Stomach (tissue), 4 donors: ENCODE measurements at regions not wholly inside any gene's neighbourhood (a gene's known extent, or its start where the extent isn't known, plus 50 kb on each side); places are given as distances from the start of the nearest gene placed in this dataset.

ENCODE experiments used
- POLR2A ChIP-seq, 4 donors: fragments of 450-650 bp; IDR thresholded peaks; one replicate each; pipeline ENCODE4 v1.6.1; 2016; ENCODE audit warnings: antibody characterized with exemption in 4 of 4, control low read depth in 2 of 4, mild to moderate bottlenecking in 1 of 4, moderate library complexity in 1 of 4
- TF ChIP-seq, protein P1 (sequence below), 7 experiments: fragments of 450-650 bp in 4 of 7; fragments of 200-600 bp in 3 of 7; sonication (generic) in 3 of 7; IDR thresholded peaks; one replicate each; pipeline ENCODE4 v1.5.1; 2016 to 2019; ENCODE audit warnings: antibody characterized with exemption in 7 of 7, control low read depth in 2 of 7, mild to moderate bottlenecking in 1 of 7

DNA sequence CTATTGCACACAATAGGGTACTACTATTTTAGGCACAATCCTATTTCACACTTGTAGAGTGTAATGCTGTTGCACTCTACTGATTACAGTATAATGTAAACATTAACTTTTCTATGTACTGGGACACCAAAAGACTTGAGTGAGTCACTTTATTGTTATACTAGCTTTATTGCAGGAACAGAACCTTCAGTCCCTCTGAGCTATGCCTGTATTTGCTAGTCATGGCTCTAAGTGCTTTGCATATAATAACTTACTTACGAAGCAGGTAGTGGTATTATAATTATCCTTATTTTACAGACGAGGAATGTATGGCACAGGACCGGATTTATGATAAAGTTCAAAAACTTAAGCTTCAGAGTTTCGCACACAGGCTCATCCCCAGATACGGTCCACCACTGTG, 106.6 kb upstream of the SLC6A6 start:
- TF ChIP-seq, protein P1, sequence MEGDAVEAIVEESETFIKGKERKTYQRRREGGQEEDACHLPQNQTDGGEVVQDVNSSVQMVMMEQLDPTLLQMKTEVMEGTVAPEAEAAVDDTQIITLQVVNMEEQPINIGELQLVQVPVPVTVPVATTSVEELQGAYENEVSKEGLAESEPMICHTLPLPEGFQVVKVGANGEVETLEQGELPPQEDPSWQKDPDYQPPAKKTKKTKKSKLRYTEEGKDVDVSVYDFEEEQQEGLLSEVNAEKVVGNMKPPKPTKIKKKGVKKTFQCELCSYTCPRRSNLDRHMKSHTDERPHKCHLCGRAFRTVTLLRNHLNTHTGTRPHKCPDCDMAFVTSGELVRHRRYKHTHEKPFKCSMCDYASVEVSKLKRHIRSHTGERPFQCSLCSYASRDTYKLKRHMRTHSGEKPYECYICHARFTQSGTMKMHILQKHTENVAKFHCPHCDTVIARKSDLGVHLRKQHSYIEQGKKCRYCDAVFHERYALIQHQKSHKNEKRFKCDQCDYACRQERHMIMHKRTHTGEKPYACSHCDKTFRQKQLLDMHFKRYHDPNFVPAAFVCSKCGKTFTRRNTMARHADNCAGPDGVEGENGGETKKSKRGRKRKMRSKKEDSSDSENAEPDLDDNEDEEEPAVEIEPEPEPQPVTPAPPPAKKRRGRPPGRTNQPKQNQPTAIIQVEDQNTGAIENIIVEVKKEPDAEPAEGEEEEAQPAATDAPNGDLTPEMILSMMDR (IDR thresholded peaks at IDR 0.05), result no peak
- TF ChIP-seq POLR2A (IDR thresholded peaks at IDR 0.05), result no peak
